ENCODE measurements at regions not wholly inside any gene's neighbourhood (a gene's known extent, or its start where the extent isn't known, plus 50 kb on each side); places are given as distances from the start of the nearest gene placed in this dataset.

DNA sequence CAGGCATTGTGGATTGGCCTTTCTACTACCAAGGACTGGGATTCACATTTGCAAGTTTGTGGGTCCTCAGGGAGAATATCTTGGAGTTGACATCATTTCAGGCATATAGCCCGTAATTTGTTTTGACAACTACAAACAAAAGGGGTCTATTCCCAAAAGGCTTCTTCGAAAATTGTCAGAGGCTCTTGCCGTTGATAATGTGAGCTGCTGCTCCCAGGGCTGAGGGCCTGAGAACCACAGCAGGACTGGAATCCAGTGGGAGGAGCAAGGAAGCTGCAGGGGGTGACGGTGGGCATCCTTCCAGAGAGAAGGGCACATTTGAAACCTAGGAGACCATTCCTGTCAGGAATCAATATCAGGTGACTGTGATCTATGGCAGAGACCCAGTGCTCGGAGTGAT is 761.6 kb upstream of the RBFOX1 start:
- no peaks in the 10 kb centered on the region for H3K4me1 ChIP-seq (ENCODE audit: control insufficient read depth, extremely low read depth, insufficient read depth, low read length)
- H3K9me3 ChIP-seq (replicated peaks; ENCODE audit: control insufficient read depth, insufficient read depth, low read length): peaks cover 9% of the 10 kb centered on the region
- dilution Hi-C loops (cut with MboI; ENCODE audit: extremely low pct_ligation_motif_present, low sequenced_read_pairs) (no loop called here), intact Hi-C loops (cut with micrococcal nuclease) (no loop called here)
- H3K4me2 ChIP-seq (ENCODE audit: insufficient read depth, low read length): no peak overlapping the region
- no peak overlapping the region for H3K4me3 ChIP-seq (replicated peaks in 1 of 3; ENCODE audit: insufficient read depth in 1 of 3, low read depth in 1 of 3, low read length in 3 of 3)
- ChIA-PET POLR2A (no interaction called here), CTCF (no interaction called here)
- H3K79me2 ChIP-seq (ENCODE audit: control insufficient read depth, insufficient read depth, low read length): no peaks in the 10 kb centered on the region
- no TSS peak for BruUV-seq (replicated peaks)
- DNase-seq (ENCODE audit: low read depth, low spot score) (no peak), FAIRE-seq (no peak)
- H2AFZ ChIP-seq (ENCODE audit: low read depth, low read length): no peak overlapping the region
- TF ChIP-seq JUN (IDR thresholded peaks at IDR 0.05; ENCODE audit: borderline replicate concordance, insufficient read depth, insufficient read length, low read depth) (no peak), GATA2 (IDR thresholded peaks at IDR 0.05; ENCODE audit: insufficient read depth, insufficient read length, low read depth, low read length) (no peak), FOS (IDR thresholded peaks at IDR 0.05; ENCODE audit: borderline replicate concordance, insufficient read depth, low read length) (no peak), MYC (IDR thresholded peaks at IDR 0.05; ENCODE audit: low read depth, low read length) (no peak)
- H3K27me3 ChIP-seq (ENCODE audit: control insufficient read depth in 2 of 2, insufficient read depth in 2 of 2, low read length in 2 of 2): no peaks in the 10 kb centered on the region
- H3K36me3 ChIP-seq (ENCODE audit: control insufficient read depth in 2 of 2, extremely low read depth in 1 of 2, insufficient read depth in 2 of 2, low read length in 2 of 2): no peaks in the 10 kb centered on the region
- no peaks in the 10 kb centered on the region for H3K9me1 ChIP-seq (replicated peaks; ENCODE audit: control insufficient read depth, extremely low read depth, insufficient read depth, low read length)
- no peaks in the 10 kb centered on the region for H4K20me1 ChIP-seq (replicated peaks; ENCODE audit: control insufficient read depth, extremely low read depth, insufficient read depth, low read length)
- no peak overlapping the region for H3K9ac ChIP-seq (replicated peaks; ENCODE audit: extremely low read depth, insufficient read depth, low read length)
- no peak overlapping the region for H3K27ac ChIP-seq (ENCODE audit: insufficient read depth, low read depth, low read length)

DNA sequence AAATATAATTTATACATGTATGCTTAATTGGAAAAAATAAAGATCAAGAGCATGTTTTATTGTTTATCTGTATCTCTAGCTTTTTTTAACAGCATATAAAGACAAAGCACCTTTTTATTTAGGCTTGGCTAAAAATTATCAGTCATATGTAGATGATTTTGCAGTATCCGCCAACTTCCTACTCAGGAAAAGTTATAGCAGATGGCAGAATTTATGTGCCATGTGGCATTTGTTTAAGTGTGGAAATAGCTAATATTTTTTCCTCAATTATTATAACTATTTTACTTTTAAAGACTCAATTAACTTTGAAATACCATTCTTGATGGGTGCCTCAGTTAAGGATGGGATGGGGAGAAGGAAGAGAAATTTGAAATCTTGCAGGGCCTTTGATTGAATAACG is 762.1 kb upstream of the RBFOX1 start:
- H3K9me3 ChIP-seq (replicated peaks; ENCODE audit: control insufficient read depth, insufficient read depth, low read length): peaks cover 9% of the 10 kb centered on the region
- TF ChIP-seq POLR2A (IDR thresholded peaks at IDR 0.05; ENCODE audit: low read depth, low read length) (no peak), EZH2 (IDR thresholded peaks at IDR 0.05; ENCODE audit: borderline replicate concordance, low read depth, low read length, severe bottlenecking) (no peak), MYC (IDR thresholded peaks at IDR 0.05; ENCODE audit: low read depth, low read length) (no peak), JUN (IDR thresholded peaks at IDR 0.05; ENCODE audit: borderline replicate concordance, insufficient read depth, insufficient read length, low read depth) (no peak), FOS (IDR thresholded peaks at IDR 0.05; ENCODE audit: borderline replicate concordance, insufficient read depth, low read length) (no peak), GATA2 (IDR thresholded peaks at IDR 0.05; ENCODE audit: insufficient read depth, insufficient read length, low read depth, low read length) (no peak), POLR2AphosphoS5 (IDR thresholded peaks at IDR 0.05; ENCODE audit: insufficient read depth, low read depth, low read length) (no peak)
- TF ChIP-seq, protein P1, sequence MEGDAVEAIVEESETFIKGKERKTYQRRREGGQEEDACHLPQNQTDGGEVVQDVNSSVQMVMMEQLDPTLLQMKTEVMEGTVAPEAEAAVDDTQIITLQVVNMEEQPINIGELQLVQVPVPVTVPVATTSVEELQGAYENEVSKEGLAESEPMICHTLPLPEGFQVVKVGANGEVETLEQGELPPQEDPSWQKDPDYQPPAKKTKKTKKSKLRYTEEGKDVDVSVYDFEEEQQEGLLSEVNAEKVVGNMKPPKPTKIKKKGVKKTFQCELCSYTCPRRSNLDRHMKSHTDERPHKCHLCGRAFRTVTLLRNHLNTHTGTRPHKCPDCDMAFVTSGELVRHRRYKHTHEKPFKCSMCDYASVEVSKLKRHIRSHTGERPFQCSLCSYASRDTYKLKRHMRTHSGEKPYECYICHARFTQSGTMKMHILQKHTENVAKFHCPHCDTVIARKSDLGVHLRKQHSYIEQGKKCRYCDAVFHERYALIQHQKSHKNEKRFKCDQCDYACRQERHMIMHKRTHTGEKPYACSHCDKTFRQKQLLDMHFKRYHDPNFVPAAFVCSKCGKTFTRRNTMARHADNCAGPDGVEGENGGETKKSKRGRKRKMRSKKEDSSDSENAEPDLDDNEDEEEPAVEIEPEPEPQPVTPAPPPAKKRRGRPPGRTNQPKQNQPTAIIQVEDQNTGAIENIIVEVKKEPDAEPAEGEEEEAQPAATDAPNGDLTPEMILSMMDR (IDR thresholded peaks at IDR 0.05; ENCODE audit: extremely low read depth in 1 of 2, insufficient read depth in 1 of 2, low read depth in 1 of 2, low read length in 2 of 2): no peak
- TF ChIP-seq, protein P2, sequence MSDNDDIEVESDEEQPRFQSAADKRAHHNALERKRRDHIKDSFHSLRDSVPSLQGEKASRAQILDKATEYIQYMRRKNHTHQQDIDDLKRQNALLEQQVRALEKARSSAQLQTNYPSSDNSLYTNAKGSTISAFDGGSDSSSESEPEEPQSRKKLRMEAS (IDR thresholded peaks at IDR 0.05; ENCODE audit: insufficient read depth, insufficient read length): no peak
- no peaks in the 10 kb centered on the region for H3K4me1 ChIP-seq (ENCODE audit: control insufficient read depth, extremely low read depth, insufficient read depth, low read length)
- intact Hi-C loops (cut with micrococcal nuclease): no loop called here
- H3K4me2 ChIP-seq (ENCODE audit: insufficient read depth, low read length): no peak overlapping the region
- no peaks in the 10 kb centered on the region for H4K20me1 ChIP-seq (replicated peaks; ENCODE audit: control insufficient read depth, extremely low read depth, insufficient read depth, low read length)
- no peak overlapping the region for H2AFZ ChIP-seq (ENCODE audit: low read depth, low read length)
- no peaks in the 10 kb centered on the region for H3K9me1 ChIP-seq (replicated peaks; ENCODE audit: control insufficient read depth, extremely low read depth, insufficient read depth, low read length)
- H3K79me2 ChIP-seq (ENCODE audit: control insufficient read depth, insufficient read depth, low read length): no peaks in the 10 kb centered on the region
- dilution Hi-C loops (cut with MboI; ENCODE audit: extremely low pct_ligation_motif_present, low sequenced_read_pairs): no loop called here
- ChIA-PET CTCF (no interaction called here), POLR2A (no interaction called here)
- BruUV-seq (replicated peaks): no TSS peak
- no peaks in the 10 kb centered on the region for H3K36me3 ChIP-seq (ENCODE audit: control insufficient read depth in 2 of 2, extremely low read depth in 1 of 2, insufficient read depth in 2 of 2, low read length in 2 of 2)
- H3K27ac ChIP-seq (ENCODE audit: insufficient read depth, low read depth, low read length): no peak overlapping the region
- no peaks in the 10 kb centered on the region for H3K27me3 ChIP-seq (ENCODE audit: control insufficient read depth in 2 of 2, insufficient read depth in 2 of 2, low read length in 2 of 2)
- no peak overlapping the region for H3K4me3 ChIP-seq (replicated peaks in 1 of 3; ENCODE audit: insufficient read depth in 1 of 3, low read depth in 1 of 3, low read length in 3 of 3)
- DNase-seq (ENCODE audit: low read depth, low spot score) (no peak), FAIRE-seq (no peak)
- no peak overlapping the region for H3K9ac ChIP-seq (replicated peaks; ENCODE audit: extremely low read depth, insufficient read depth, low read length)
